ENCODE measurements at regions not wholly inside any gene's neighbourhood (a gene's known extent, or its start where the extent isn't known, plus 50 kb on each side); places are given as distances from the start of the nearest gene placed in this dataset.

- no peak for ATAC-seq
- TF ChIP-seq GLIS3 (CRISPR knock-in tag; IDR thresholded peaks at IDR 0.05), result no peak
- TF ChIP-seq BACH2 (CRISPR knock-in tag; IDR thresholded peaks at IDR 0.05; ENCODE audit: borderline replicate concordance), result no peak
- TF ChIP-seq ARNTL (CRISPR knock-in tag; IDR thresholded peaks at IDR 0.05; ENCODE audit: borderline replicate concordance, low read depth), result no peak
- no peak for TF ChIP-seq ZNF8 (CRISPR knock-in tag; IDR thresholded peaks at IDR 0.05)
- no peak for TF ChIP-seq CSDC2 (CRISPR knock-in tag; IDR thresholded peaks at IDR 0.05)
- no peak for TF ChIP-seq TOX (CRISPR knock-in tag; IDR thresholded peaks at IDR 0.05; ENCODE audit: borderline replicate concordance)
- no peak for TF ChIP-seq OSR1 (CRISPR knock-in tag; IDR thresholded peaks at IDR 0.05)
- no peak for TF ChIP-seq RARB (CRISPR knock-in tag; IDR thresholded peaks at IDR 0.05)
- TF ChIP-seq SNAI2 (CRISPR knock-in tag; IDR thresholded peaks at IDR 0.05), result no peak
- TF ChIP-seq PATZ1 (CRISPR knock-in tag; IDR thresholded peaks at IDR 0.05; ENCODE audit: borderline replicate concordance), result no peak
- no peak for TF ChIP-seq ESRRG (CRISPR knock-in tag; IDR thresholded peaks at IDR 0.05)
- no peak for TF ChIP-seq CSRNP3 (CRISPR knock-in tag; IDR thresholded peaks at IDR 0.05)
- no peak for TF ChIP-seq ZC3H10 (CRISPR knock-in tag; IDR thresholded peaks at IDR 0.05)
Measured at GRCh38 chr13:50403311-50403710, 388.1 kb downstream of the KCNRG start.

- no peak for ATAC-seq
- TF ChIP-seq TCF4 (CRISPR knock-in tag; IDR thresholded peaks at IDR 0.05; ENCODE audit: borderline replicate concordance) (no peak), RARB (CRISPR knock-in tag; IDR thresholded peaks at IDR 0.05) (no peak), GLIS3 (CRISPR knock-in tag; IDR thresholded peaks at IDR 0.05) (no peak), OSR1 (CRISPR knock-in tag; IDR thresholded peaks at IDR 0.05) (no peak), PATZ1 (CRISPR knock-in tag; IDR thresholded peaks at IDR 0.05; ENCODE audit: borderline replicate concordance) (no peak), ISL1 (CRISPR knock-in tag; IDR thresholded peaks at IDR 0.05) (no peak), CSDC2 (CRISPR knock-in tag; IDR thresholded peaks at IDR 0.05) (no peak), BACH2 (CRISPR knock-in tag; IDR thresholded peaks at IDR 0.05; ENCODE audit: borderline replicate concordance) (no peak), ZNF565 (CRISPR knock-in tag; conservative IDR thresholded peaks at IDR 0.05; ENCODE audit: low read depth) (no peak), ARNTL (CRISPR knock-in tag; IDR thresholded peaks at IDR 0.05; ENCODE audit: borderline replicate concordance, low read depth) (no peak), TSHZ2 (CRISPR knock-in tag; IDR thresholded peaks at IDR 0.05) (no peak), ZNF70 (CRISPR knock-in tag; IDR thresholded peaks at IDR 0.05) (no peak), ZFP3 (CRISPR knock-in tag; IDR thresholded peaks at IDR 0.05) (no peak), ESRRG (CRISPR knock-in tag; IDR thresholded peaks at IDR 0.05) (no peak), TOX (CRISPR knock-in tag; IDR thresholded peaks at IDR 0.05; ENCODE audit: borderline replicate concordance) (no peak)
Measured at GRCh38 chr13:50404116-50404515, 388.9 kb downstream of the KCNRG start.

- no peak for ATAC-seq
- TF ChIP-seq ARNTL (CRISPR knock-in tag; IDR thresholded peaks at IDR 0.05; ENCODE audit: borderline replicate concordance, low read depth) (no peak), ZFP3 (CRISPR knock-in tag; IDR thresholded peaks at IDR 0.05) (no peak), ZFP30 (CRISPR knock-in tag; IDR thresholded peaks at IDR 0.05) (no peak), BACH2 (CRISPR knock-in tag; IDR thresholded peaks at IDR 0.05; ENCODE audit: borderline replicate concordance) (no peak), PPARA (CRISPR knock-in tag; IDR thresholded peaks at IDR 0.05; ENCODE audit: borderline replicate concordance) (no peak), ZC3H10 (CRISPR knock-in tag; IDR thresholded peaks at IDR 0.05) (no peak), CREB5 (CRISPR knock-in tag; IDR thresholded peaks at IDR 0.05; ENCODE audit: low read depth) (no peak), ZNF8 (CRISPR knock-in tag; IDR thresholded peaks at IDR 0.05) (no peak), ZNF70 (CRISPR knock-in tag; IDR thresholded peaks at IDR 0.05) (no peak), GLIS3 (CRISPR knock-in tag; IDR thresholded peaks at IDR 0.05) (no peak), ISL1 (CRISPR knock-in tag; IDR thresholded peaks at IDR 0.05) (no peak), POU6F1 (CRISPR knock-in tag; IDR thresholded peaks at IDR 0.05; ENCODE audit: borderline replicate concordance, low read depth) (no peak), ESRRG (CRISPR knock-in tag; IDR thresholded peaks at IDR 0.05) (no peak), CSRNP3 (CRISPR knock-in tag; IDR thresholded peaks at IDR 0.05) (no peak), TCF4 (CRISPR knock-in tag; IDR thresholded peaks at IDR 0.05; ENCODE audit: borderline replicate concordance) (no peak), SNAI2 (CRISPR knock-in tag; IDR thresholded peaks at IDR 0.05) (no peak), CSDC2 (CRISPR knock-in tag; IDR thresholded peaks at IDR 0.05) (no peak)
Measured at GRCh38 chr13:50404769-50405168, 389.5 kb downstream of the KCNRG start.

Data from SK-N-SH treated with all-trans-retinoic acid at 6 μM for 48 hours (cell line).